Peyer's patch (tissue), 4 donors: ENCODE measurements at regions not wholly inside any gene's neighbourhood (a gene's known extent, or its start where the extent isn't known, plus 50 kb on each side); places are given as distances from the start of the nearest gene placed in this dataset.

Experiments used
- POLR2A ChIP-seq, 2 donors: fragments of 450-650 bp; IDR thresholded peaks; one replicate each; pipeline ENCODE4 v1.5.1; 2017; ENCODE audit warnings: antibody characterized with exemption in 2 of 2, mild to moderate bottlenecking in 2 of 2, moderate library complexity in 2 of 2
- TF ChIP-seq, protein P1 (sequence below), 6 experiments: fragments of 450-650 bp in 4 of 6; fragments of 200-600 bp in 2 of 6; sonication (generic) in 1 of 6; IDR thresholded peaks; one replicate each; pipeline ENCODE4 v1.5.1; 2017 to 2019; ENCODE audit warnings: antibody characterized with exemption in 6 of 6, mild to moderate bottlenecking in 3 of 6, moderate library complexity in 1 of 6

- TF ChIP-seq, protein P1, sequence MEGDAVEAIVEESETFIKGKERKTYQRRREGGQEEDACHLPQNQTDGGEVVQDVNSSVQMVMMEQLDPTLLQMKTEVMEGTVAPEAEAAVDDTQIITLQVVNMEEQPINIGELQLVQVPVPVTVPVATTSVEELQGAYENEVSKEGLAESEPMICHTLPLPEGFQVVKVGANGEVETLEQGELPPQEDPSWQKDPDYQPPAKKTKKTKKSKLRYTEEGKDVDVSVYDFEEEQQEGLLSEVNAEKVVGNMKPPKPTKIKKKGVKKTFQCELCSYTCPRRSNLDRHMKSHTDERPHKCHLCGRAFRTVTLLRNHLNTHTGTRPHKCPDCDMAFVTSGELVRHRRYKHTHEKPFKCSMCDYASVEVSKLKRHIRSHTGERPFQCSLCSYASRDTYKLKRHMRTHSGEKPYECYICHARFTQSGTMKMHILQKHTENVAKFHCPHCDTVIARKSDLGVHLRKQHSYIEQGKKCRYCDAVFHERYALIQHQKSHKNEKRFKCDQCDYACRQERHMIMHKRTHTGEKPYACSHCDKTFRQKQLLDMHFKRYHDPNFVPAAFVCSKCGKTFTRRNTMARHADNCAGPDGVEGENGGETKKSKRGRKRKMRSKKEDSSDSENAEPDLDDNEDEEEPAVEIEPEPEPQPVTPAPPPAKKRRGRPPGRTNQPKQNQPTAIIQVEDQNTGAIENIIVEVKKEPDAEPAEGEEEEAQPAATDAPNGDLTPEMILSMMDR (IDR thresholded peaks at IDR 0.05): no peak
- TF ChIP-seq POLR2A (IDR thresholded peaks at IDR 0.05): no peak
These were observed 530.5 kb downstream of the NOVA1 start for GRCh38 chr14:26067341-26067740.
